GM23248 (cell line): ENCODE measurements at regions not wholly inside any gene's neighbourhood (a gene's known extent, or its start where the extent isn't known, plus 50 kb on each side); places are given as distances from the start of the nearest gene placed in this dataset.
"Not testable (repeated sequence)": the region's sequence is repeated elsewhere in the genome, so short reads cannot be mapped to it uniquely, and the experiment has no call there.

Source experiments
- DNase-seq: peaks from one replicate; pipeline ENCODE4 v3.0.0-alpha.2; 2015
- H2AFZ ChIP-seq: fragments of 200-600 bp; sonication (generic); 2 replicates; pipeline ENCODE4 v1.6.1; 2016; ENCODE audit warnings: antibody characterized with exemption
- H3F3A ChIP-seq: fragments of 200-600 bp; sonication (generic); 2 replicates; pipeline ENCODE4 v1.6.1; 2016; ENCODE audit warnings: mild to moderate bottlenecking, antibody characterized with exemption, mixed run types; ENCODE audit not compliant: insufficient read depth
- H3K27ac ChIP-seq: fragments of 200-600 bp; sonication (generic); 2 replicates; pipeline ENCODE4 v1.5.1; 2016; ENCODE audit warnings: mild to moderate bottlenecking
- H3K27me3 ChIP-seq: fragments of 200-600 bp; sonication (generic); replicated peaks from 2 replicates; pipeline ENCODE4 v1.6.1; 2016; ENCODE audit warnings: mild to moderate bottlenecking; ENCODE audit not compliant: insufficient read depth
- H3K36me3 ChIP-seq: fragments of 200-600 bp; sonication (generic); 2 replicates; pipeline ENCODE4 v1.6.1; 2016; ENCODE audit warnings: low read depth, mild to moderate bottlenecking
- H3K4me1 ChIP-seq: fragments of 200-600 bp; sonication (generic); 2 replicates; pipeline ENCODE4 v1.6.1; 2016; ENCODE audit warnings: mild to moderate bottlenecking; ENCODE audit not compliant: insufficient read depth
- H3K4me2 ChIP-seq: fragments of 200-600 bp; sonication (generic); one replicate; pipeline ENCODE4 v1.6.1; 2016; ENCODE audit warnings: mild to moderate bottlenecking; ENCODE audit not compliant: unreplicated experiment
- H3K4me3 ChIP-seq: fragments of 200-600 bp; sonication (generic); 2 replicates; pipeline ENCODE4 v1.5.1; 2016; ENCODE audit warnings: mild to moderate bottlenecking
- H3K79me2 ChIP-seq: fragments of 200-600 bp; sonication (generic); 2 replicates; pipeline ENCODE4 v1.6.1; 2016; ENCODE audit warnings: mild to moderate bottlenecking; ENCODE audit not compliant: insufficient read depth
- H3K9ac ChIP-seq: fragments of 200-600 bp; sonication (generic); 2 replicates; pipeline ENCODE4 v1.6.1; 2016; ENCODE audit warnings: mild to moderate bottlenecking
- H3K9me2 ChIP-seq: fragments of 200-600 bp; sonication (generic); 2 replicates; pipeline ENCODE4 v1.6.1; 2016; ENCODE audit warnings: mixed run types, mild to moderate bottlenecking, moderate library complexity; ENCODE audit not compliant: insufficient read depth
- H3K9me3 ChIP-seq: fragments of 200-600 bp; sonication (generic); one replicate; pipeline ENCODE4 v1.6.1; 2017; ENCODE audit warnings: low read depth
- H4K20me1 ChIP-seq: fragments of 200-600 bp; sonication (generic); 2 replicates; pipeline ENCODE4 v1.6.0; 2016; ENCODE audit not compliant: insufficient read depth
- EZH2 ChIP-seq: fragments of 200-600 bp; sonication (generic); IDR thresholded peaks from 2 replicates; pipeline ENCODE4 v1.6.1; 2018; ENCODE audit warnings: antibody characterized with exemption, mild to moderate bottlenecking; ENCODE audit not compliant: insufficient read depth, poor library complexity, severe bottlenecking
- EZH2phosphoT487 ChIP-seq: fragments of 200-600 bp; sonication (generic); IDR thresholded peaks from 2 replicates; pipeline ENCODE4 v1.6.1; 2018; ENCODE audit warnings: antibody characterized with exemption, moderate library complexity, mild to moderate bottlenecking, low read depth; ENCODE audit not compliant: insufficient read depth
- WGBS, 2 experiments: methylation state at CpG; one replicate each; pipeline ENCODE4 v1.1.6; 2015 to 2017; ENCODE audit warnings: low lambda C conversion rate in 2 of 2, low coverage in 1 of 2; ENCODE audit errors: missing lambda C conversion rate in 2 of 2; 5-methylcytosine and 5-hydroxymethylcytosine counted together
- in situ Hi-C: fragments of 300-500 bp; cut with MboI; formaldehyde crosslinking; loops from 2 replicates; pipeline ENCODE4 v1.15.0; 2020

GRCh38 chr10:26361971-26362370, 76.2 kb upstream of the APBB1IP start:
- H3K9me3 ChIP-seq, result no peaks in the 10 kb centered on the region
- no peaks in the 10 kb centered on the region for H4K20me1 ChIP-seq
- H3K36me3 ChIP-seq, result no peaks in the 10 kb centered on the region
- H3K9ac ChIP-seq, result no peak overlapping the region
- no peak overlapping the region for H3K27ac ChIP-seq
- no peaks in the 10 kb centered on the region for H3F3A ChIP-seq
- in situ Hi-C loops, result no loop called here
- no peak overlapping the region for H3K4me2 ChIP-seq
- H3K4me3 ChIP-seq, result no peak overlapping the region
- no peak for DNase-seq
- no peaks in the 10 kb centered on the region for H3K4me1 ChIP-seq
- H3K27me3 ChIP-seq, result no peaks in the 10 kb centered on the region
- H3K9me2 ChIP-seq, result no peaks in the 10 kb centered on the region
- TF ChIP-seq EZH2phosphoT487 (no peak), EZH2 (no peak)
- H3K79me2 ChIP-seq, result no peaks in the 10 kb centered on the region
- WGBS, 2 experiments, result 0% methylated on average over 1 of the region's 1 CpG
- H2AFZ ChIP-seq, result no peak overlapping the region

GRCh38 chr10:26365681-26366358, 72.3 kb upstream of the APBB1IP start:
- H3K36me3 ChIP-seq, result no peaks in the 10 kb centered on the region
- 57 to 60% methylated on average over 2 of the region's 2 CpGs for WGBS, 2 experiments
- in situ Hi-C loops, result no loop called here
- H4K20me1 ChIP-seq, result no peaks in the 10 kb centered on the region
- DNase-seq, result peak; percentile 31
- no peak overlapping the region for H3K4me3 ChIP-seq
- H3K4me1 ChIP-seq, result no peaks in the 10 kb centered on the region
- TF ChIP-seq EZH2, result no peak
- no peak for TF ChIP-seq EZH2phosphoT487
- no peaks in the 10 kb centered on the region for H3K9me2 ChIP-seq
- no peak overlapping the region for H3K27ac ChIP-seq
- no peak overlapping the region for H2AFZ ChIP-seq
- no peaks in the 10 kb centered on the region for H3K9me3 ChIP-seq
- no peaks in the 10 kb centered on the region for H3K79me2 ChIP-seq
- H3F3A ChIP-seq, result no peaks in the 10 kb centered on the region
- H3K4me2 ChIP-seq, result no peak overlapping the region
- no peaks in the 10 kb centered on the region for H3K27me3 ChIP-seq
- H3K9ac ChIP-seq, result no peak overlapping the region

GRCh38 chr10:26367035-26367434, 71.1 kb upstream of the APBB1IP start:
- H3K36me3 ChIP-seq, in situ Hi-C loops, DNase-seq, H3K79me2 ChIP-seq, H3K4me1 ChIP-seq, H3K4me2 ChIP-seq, H3K9me2 ChIP-seq, H3F3A ChIP-seq, H4K20me1 ChIP-seq, H3K9me3 ChIP-seq, H2AFZ ChIP-seq, H3K9ac ChIP-seq, H3K27ac ChIP-seq, H3K4me3 ChIP-seq, H3K27me3 ChIP-seq: not testable (repeated sequence)
- WGBS, 2 experiments, result 75 to 78% methylated on average over 8 of the region's 8 CpGs

GRCh38 chr10:26367771-26368170, 70.4 kb upstream of the APBB1IP start:
- Histone ChIP-seq H3K27ac (no peak overlapping the region), H3K4me1 (no peaks in the 10 kb centered on the region), H3K27me3 (no peaks in the 10 kb centered on the region), H3K9me2 (no peaks in the 10 kb centered on the region), H3F3A (no peaks in the 10 kb centered on the region), H4K20me1 (no peaks in the 10 kb centered on the region), H3K9ac (no peak overlapping the region), H3K79me2 (no peaks in the 10 kb centered on the region), H3K4me3 (no peak overlapping the region), H3K36me3 (no peaks in the 10 kb centered on the region), H2AFZ (no peak overlapping the region), H3K4me2 (no peak overlapping the region), H3K9me3 (no peaks in the 10 kb centered on the region)
- peak; percentile 55 for DNase-seq
- TF ChIP-seq EZH2phosphoT487 (no peak), EZH2 (no peak)
- WGBS, 2 experiments, result 2 to 5% methylated on average over 3 of the region's 3 CpGs
- in situ Hi-C loops, result no loop called here

GRCh38 chr10:26368463-26368862, 69.7 kb upstream of the APBB1IP start:
- Histone ChIP-seq H3F3A (no peaks in the 10 kb centered on the region), H3K4me1 (no peaks in the 10 kb centered on the region), H2AFZ (no peak overlapping the region), H3K27me3 (no peaks in the 10 kb centered on the region), H3K9me2 (no peaks in the 10 kb centered on the region), H3K79me2 (no peaks in the 10 kb centered on the region), H3K9ac (no peak overlapping the region), H3K9me3 (no peaks in the 10 kb centered on the region), H3K36me3 (no peaks in the 10 kb centered on the region), H4K20me1 (no peaks in the 10 kb centered on the region), H3K4me2 (no peak overlapping the region), H3K4me3 (no peak overlapping the region), H3K27ac (no peak overlapping the region)
- 40 to 46% methylated on average over 4 of the region's 4 CpGs for WGBS, 2 experiments
- in situ Hi-C loops, result no loop called here
- TF ChIP-seq EZH2phosphoT487 (no peak), EZH2 (no peak)
- DNase-seq, result no peak
